NT2/D1 (cell line): ENCODE measurements at regions not wholly inside any gene's neighbourhood (a gene's known extent, or its start where the extent isn't known, plus 50 kb on each side); places are given as distances from the start of the nearest gene placed in this dataset.

ENCODE experiments used
- SUZ12 ChIP-seq: IDR thresholded peaks from 2 replicates; pipeline ENCODE4 v1.6.1; 2011; ENCODE audit not compliant: insufficient read length, insufficient read depth; ENCODE audit errors: extremely low read depth
- YY1 ChIP-seq: IDR thresholded peaks from 2 replicates; pipeline ENCODE4 v1.6.1; 2011; ENCODE audit not compliant: insufficient read length, insufficient read depth
- ZNF274 ChIP-seq: IDR thresholded peaks from 2 replicates; pipeline ENCODE4 v1.6.1; 2011; ENCODE audit warnings: mild to moderate bottlenecking, low read depth, low read length

GRCh38 chr5:2014058-2014610 lies 131.4 kb upstream of the IRX4 start:
- TF ChIP-seq YY1 (no peak), SUZ12 (no peak), ZNF274 (no peak)
